H1 (cell line): ENCODE measurements at regions not wholly inside any gene's neighbourhood (a gene's known extent, or its start where the extent isn't known, plus 50 kb on each side); places are given as distances from the start of the nearest gene placed in this dataset.

Source experiments
- GTF2F1 ChIP-seq: IDR thresholded peaks from 2 replicates; pipeline ENCODE4 v1.6.1; 2012; ENCODE audit warnings: low read depth, low read length, improper control_type of control experiment, borderline replicate concordance
- NRF1 ChIP-seq: IDR thresholded peaks from 2 replicates; pipeline ENCODE4 v1.6.1; 2011; ENCODE audit warnings: mild to moderate bottlenecking, low read depth, low read length, improper control_type of control experiment
- RAD21 ChIP-seq, 2 experiments: IDR thresholded peaks in 1 of 2; conservative IDR thresholded peaks in 1 of 2; 2 replicates each; pipeline ENCODE4 v1.6.1; 2011; ENCODE audit warnings: low read depth in 2 of 2, low read length in 2 of 2, improper control_type of control experiment in 1 of 2, inconsistent platforms in 1 of 2, mild to moderate bottlenecking in 1 of 2, moderate library complexity in 1 of 2
- SP4 ChIP-seq: IDR thresholded peaks from 2 replicates; pipeline ENCODE4 v1.6.1; 2012; ENCODE audit warnings: low read length, inconsistent platforms
- TAF7 ChIP-seq: optimal IDR thresholded peaks from 2 replicates; pipeline ENCODE3; 2011; ENCODE audit warnings: low read depth, mild to moderate bottlenecking, inconsistent platforms, low read length, moderate library complexity, borderline replicate concordance
- USF2 ChIP-seq: IDR thresholded peaks from 2 replicates; pipeline ENCODE4 v1.6.1; 2011; ENCODE audit warnings: low read length, improper control_type of control experiment
- ZNF274 ChIP-seq: IDR thresholded peaks from 2 replicates; pipeline ENCODE4 v1.7.0; 2012; ENCODE audit warnings: low read length, borderline replicate concordance; ENCODE audit errors: extremely low read depth

DNA sequence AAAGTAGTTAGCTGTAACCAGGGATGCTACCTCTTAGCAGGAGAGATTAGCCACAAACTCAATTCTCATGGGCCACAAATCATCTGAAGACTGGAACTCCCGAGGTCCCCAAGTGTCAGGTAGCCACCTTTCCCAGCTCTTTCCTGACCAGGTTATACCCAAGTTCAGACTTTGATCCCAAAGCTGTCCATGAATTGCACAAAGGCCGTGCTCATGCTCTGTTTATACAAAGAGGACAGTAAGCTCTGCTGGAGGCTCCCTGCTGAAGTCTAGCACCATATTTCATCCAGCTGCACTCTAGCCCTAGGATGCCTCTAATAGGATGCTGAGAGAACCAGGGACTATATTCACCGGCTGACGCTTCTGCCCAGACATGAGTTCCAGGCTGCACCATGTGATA, 271.0 kb upstream of the ADAMTSL1 start (continued):
- TF ChIP-seq ZNF274 (no peak), GTF2F1 (no peak), NRF1 (no peak), SP4 (no peak), RAD21 (IDR thresholded peaks at IDR 0.05 in 1 of 2, conservative IDR thresholded peaks at IDR 0.05 in 1 of 2; ENCODE audit: low read depth in 2 of 2, low read length in 2 of 2) (no peak), USF2 (no peak), TAF7 (no peak)
- TF ChIP-seq, all 59 proteins: peak for 0
